HG03097 (cell line): ENCODE measurements at regions not wholly inside any gene's neighbourhood (a gene's known extent, or its start where the extent isn't known, plus 50 kb on each side); places are given as distances from the start of the nearest gene placed in this dataset.

Experiments used
- ATAC-seq: cut with Tn5 transposase; IDR thresholded peaks from one replicate; pipeline ENCODE4 v1.9.1; 2021; ENCODE audit not compliant: unreplicated experiment, low FRiP score

DNA sequence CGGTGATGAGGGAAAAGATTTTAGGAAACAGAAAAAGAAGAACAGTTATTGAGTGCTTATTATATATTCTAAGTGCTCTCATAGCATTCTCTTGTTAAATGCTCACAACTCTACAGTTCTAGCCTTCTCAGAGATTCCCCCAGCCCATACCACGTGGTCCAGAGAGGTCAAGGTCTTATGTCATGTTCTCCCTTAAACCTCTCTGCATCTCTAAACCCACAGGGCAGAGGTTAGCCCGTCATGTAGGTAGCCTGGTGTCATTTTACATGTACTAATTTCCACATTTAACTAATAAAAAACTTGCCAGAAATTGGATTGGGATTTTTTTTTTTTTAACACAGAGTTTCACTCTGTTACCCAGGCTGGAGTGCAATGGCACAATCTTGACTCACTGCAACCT, 178.0 kb downstream of the CEMIP2 start:
- ATAC-seq = no peak

DNA sequence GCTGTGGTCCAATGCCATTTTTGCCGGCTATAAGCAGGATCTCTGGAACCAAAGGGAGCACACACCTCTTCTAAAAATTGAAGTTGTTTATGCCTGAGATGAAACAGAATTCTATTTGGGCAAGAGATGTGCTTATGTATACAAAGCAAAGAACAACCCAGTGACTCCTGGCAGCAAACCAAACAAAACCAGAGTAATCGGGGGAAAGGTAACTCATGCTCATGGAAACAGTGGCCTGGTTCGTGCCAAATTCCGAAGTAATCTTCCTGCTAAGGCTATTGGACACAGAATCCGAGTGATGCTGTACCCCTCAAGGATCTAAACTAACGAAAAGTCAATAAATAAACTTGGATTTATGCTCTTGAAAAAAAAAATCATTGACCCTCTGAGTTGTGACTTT, 178.7 kb downstream of the CEMIP2 start:
- no peak for ATAC-seq

- ATAC-seq = no peak
Measured at GRCh38 chr9:71587576-71588362, 180.5 kb downstream of the CEMIP2 start.

DNA sequence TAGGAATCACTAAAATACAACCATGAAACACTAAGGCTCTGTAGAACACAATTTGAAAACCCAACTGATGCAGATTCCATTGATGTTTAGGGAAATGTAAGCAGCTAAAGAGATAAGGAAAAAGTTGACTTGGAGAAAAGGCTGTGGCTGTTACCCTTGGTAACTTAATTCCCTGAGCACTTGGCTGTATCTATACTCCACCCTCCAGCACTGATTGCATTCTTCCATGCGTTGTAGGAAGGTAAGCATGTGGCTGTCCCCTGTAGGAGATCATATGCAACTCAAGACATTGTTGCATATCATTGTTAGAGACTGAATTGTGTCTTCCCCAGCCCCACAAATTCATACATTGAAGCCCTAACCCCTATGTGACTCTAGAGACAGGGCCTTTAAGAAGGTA, 184.5 kb downstream of the CEMIP2 start:
- ATAC-seq = no peak

DNA sequence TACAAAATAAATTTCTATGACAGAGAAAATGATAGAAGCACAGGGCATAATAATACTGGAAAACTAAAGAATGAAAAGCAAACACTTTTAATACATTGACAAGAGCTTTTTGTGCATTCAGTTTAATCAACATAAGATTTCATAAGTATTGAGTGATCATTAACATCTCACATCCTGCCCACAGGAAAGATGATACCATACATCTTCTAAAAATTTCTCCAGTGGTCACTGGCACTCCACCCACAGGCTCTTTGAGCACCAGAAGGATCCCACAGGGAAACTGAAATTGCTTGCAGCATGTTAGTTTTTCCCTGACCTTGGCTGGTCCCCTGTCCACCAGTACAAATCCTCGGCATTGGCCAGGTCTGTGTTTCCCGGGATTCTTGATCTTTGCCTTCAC, 186.0 kb downstream of the CEMIP2 start:
- ATAC-seq = no peak

- ATAC-seq = no peak
Measured at GRCh38 chr9:71581101-71581500, 187.2 kb downstream of the CEMIP2 start.

- ATAC-seq = no peak
Measured at GRCh38 chr9:71571186-71571585, 197.1 kb downstream of the CEMIP2 start.

GRCh38 chr9:71567890-71568289, 200.4 kb downstream of the CEMIP2 start:
- no peak for ATAC-seq

DNA sequence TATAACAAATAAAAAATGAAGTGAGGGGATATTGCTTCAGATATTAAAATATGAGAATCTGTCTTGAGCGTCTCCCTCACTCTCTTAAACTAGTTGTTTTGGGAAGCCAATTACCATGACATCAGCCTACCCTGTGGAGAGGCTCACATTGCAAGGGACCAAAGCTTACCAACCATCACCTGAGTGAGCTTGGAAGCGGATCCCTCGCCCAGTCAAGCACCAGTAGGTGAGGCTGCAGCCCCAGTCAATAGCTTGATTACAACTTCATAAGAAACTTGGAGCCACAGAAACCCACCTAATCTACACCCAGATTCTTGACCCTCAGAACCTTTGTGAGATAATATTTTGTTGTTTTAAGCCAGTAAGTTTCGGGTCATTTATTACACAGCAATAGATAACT, 206.2 kb downstream of the CEMIP2 start:
- ATAC-seq = no peak

DNA sequence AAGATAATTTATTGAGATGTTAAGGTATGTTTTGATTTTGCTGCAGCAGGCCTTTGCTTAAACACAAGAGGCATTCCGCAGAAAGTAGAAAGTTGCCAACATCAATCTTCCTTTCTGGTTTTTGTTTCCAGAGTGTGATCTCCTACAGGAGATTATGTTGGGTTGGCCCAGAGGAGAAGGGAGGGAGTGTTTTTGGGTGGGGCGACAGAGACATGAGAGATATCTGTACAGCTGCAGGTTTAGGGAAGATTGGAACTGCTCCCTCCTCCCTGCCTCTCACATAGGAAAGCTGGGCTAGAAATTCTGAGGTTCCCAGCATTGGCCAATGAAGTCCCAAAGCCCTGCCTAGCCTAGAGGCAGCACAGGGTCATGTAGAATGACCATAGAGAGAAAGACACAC, 211.0 kb downstream of the CEMIP2 start:
- no peak for ATAC-seq

DNA sequence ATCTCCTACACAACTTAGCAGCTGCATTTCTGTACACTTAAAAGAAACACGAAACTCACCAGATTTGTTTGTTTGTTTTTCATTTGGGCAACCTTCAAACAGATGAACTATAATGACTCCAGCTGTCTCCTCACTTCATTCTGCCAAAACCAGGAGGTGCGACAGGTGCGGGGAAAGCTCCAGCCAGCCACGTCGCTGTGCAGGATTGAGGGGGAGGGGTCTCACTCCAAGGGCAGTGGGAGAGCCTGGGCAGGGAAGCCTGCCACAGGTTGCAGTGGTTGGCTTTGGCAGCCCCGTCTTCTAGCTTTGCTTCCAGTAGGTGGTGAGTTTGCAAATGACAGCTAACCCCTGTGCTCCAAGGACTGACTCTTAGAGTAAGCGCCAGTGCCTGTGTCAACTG, 215.8 kb downstream of the CEMIP2 start:
- no peak for ATAC-seq

- ATAC-seq = peak; percentile 85
Measured at GRCh38 chr9:71549023-71549422, 219.3 kb downstream of the CEMIP2 start.

DNA sequence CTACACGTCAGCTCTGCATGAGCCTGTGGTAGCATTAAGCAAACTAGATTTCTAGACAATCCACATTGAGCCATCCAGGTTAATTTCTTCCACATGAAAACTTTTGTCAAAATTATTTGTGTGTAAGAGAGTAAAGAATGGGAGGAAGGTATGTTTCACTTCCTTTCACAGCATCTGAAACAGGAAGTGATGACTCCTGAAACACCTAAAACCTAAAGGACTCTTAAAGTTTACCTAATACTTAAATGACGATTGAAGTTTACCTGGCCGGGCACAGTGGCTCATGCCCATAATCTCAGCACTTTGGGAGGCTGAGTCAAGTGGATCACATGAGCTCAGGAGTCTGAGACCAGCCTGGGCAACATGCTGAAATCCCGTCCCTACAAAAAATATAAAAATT, 223.8 kb downstream of the CEMIP2 start:
- ATAC-seq = no peak

- ATAC-seq = no peak
Measured at GRCh38 chr9:71541436-71541835, 226.9 kb downstream of the CEMIP2 start.

DNA sequence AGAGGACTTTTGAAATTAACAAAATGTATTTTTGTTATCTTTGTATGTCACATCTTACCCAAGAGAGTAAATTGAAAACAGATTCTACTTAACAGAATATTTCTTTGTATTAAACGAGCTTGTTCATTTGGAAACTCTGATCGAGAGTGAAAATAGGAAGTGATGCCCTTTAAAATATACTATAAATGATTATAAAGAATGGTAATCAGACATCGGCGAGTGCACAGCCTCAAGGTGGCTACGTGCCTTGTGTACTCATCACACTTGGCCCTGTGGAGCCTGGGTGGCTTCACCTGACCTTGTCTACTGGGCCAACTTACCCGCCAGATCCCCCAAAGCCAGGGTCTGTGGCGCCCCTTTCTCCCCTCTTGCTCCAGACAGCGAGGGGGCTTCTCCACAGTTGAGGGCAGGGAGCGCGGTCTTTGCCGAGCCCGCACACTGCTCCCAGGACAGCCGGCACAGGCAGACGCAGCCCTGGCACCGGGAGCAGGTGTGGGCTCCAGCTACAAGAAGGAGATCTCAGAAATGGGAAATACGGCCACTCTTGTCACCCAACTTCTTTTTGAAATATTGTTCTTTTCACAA, 243.2 kb downstream of the CEMIP2 start:
- no peak for ATAC-seq

DNA sequence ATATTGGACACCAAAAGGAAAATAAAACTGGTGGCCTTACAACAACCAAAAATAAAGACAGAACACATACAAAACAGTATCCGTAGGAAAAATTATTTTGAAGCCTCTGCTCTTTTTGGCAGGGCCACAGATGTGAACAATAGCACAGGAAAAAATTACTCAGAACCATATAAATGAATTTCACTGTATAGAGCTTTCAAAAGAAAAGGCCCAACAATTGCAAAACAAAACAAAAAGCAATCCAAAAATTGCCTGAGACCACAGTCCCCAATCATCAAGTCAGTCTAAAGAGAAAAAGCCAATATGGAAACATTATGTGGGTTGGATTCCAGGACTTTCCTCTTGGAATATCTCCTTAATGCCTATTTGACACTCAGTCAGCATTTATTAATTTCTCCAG, 243.8 kb downstream of the CEMIP2 start:
- ATAC-seq = no peak

DNA sequence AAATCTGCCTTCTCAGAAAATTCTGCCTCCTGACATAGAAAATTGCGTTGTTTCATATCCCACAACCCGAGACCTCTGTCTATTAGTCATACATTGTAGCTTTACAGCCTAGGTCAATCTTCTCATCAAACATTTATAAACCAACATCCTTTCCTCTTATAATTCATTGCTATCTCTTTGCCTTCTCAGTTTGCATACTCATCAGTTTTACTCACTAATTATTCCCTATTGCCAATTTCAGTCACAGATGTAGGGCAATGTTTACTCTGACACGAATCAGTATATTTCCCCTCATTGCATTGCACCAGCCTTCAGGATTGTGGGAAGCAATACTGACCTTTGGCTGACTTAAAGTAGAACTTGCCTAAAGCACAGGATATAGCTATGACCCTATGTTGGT, 247.2 kb downstream of the CEMIP2 start:
- ATAC-seq = no peak

DNA sequence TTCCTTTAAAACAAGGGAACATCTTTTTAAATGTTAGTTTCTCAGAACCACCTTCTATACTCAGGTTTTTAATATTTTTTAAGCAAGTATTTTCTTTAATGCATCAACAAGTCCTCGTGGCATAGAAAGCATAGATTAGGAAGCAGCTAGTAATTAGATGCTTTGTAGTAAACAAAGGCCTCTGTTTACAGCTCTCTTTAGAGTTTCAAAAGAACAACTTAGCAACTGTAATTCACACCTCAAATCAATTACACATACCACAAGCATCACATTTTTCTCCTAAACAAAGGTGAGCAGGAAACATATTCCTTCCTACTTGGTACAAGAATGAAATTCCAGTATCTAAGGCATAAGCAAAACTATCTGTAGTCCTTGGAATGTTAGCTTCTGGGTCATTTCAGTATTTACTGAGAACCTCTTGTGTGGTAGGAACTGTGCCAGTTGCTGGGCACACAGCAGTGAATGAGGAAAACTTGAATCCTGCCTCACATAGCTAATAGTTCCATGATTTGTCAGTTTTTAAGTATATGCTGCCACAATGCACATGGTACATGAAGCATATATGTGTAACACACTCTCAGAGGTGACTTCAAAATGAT, 249.1 kb downstream of the CEMIP2 start:
- ATAC-seq = no peak

DNA sequence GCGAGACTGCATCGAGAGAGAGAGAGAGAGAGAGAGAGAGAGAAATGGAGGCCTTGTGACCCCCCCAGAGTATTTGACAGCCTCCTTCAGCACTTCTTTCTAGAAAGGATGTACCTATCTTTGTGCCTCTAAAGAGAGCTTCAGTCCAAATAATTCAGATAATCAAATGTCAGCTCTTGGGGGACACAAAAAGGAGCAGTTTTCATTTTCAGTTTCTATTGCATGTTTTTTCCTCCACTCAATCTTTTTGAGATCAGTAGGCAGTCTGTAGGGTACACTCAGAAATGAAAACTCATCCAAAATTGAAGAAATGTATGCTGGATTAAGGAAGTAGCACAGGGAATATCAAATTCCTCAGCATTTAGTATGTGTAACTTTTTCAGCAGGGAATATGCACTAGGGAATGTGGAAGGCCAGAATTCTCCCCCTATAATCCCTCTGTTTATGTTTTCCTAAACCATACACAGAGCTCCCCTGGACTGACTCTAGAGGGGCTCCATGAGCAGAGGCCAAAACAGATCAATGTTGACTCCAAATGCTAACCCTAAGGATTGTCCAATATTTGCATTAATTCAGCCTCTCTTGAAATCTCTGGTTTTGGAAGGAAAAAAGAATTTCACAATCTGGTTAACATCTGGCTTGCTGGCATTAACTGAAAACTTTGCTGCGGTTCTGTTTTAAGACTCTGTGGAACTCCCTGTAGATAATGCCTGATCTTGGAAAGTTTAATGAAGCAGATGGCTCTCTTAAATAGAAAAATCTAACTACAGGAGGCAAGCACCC, 250.1 kb downstream of the CEMIP2 start:
- no peak for ATAC-seq

- ATAC-seq = no peak
Measured at GRCh38 chr9:71515626-71516025, 252.7 kb downstream of the CEMIP2 start.

- ATAC-seq = no peak
Measured at GRCh38 chr9:71515107-71515506, 253.2 kb downstream of the CEMIP2 start.
